Type B pancreatic cell (in vitro differentiated cells): ENCODE measurements at regions not wholly inside any gene's neighbourhood (a gene's known extent, or its start where the extent isn't known, plus 50 kb on each side); places are given as distances from the start of the nearest gene placed in this dataset.

Experiments
- DNase-seq: peaks from one replicate; pipeline ENCODE4 v3.0.0; 2021; ENCODE audit warnings: mixed read lengths; ENCODE audit not compliant: unreplicated experiment; ENCODE audit errors: extremely low spot score
- H3K27ac Mint-ChIP-seq: 2 replicates; pipeline ENCODE4 v1.8.0; 2021; ENCODE audit warnings: mild to moderate bottlenecking, mixed read lengths
- H3K27me3 Mint-ChIP-seq: 2 replicates; pipeline ENCODE4 v1.8.0; 2021; ENCODE audit warnings: mixed read lengths
- H3K36me3 Mint-ChIP-seq: 2 replicates; pipeline ENCODE4 v1.8.0; 2021; ENCODE audit warnings: mixed read lengths
- H3K4me1 Mint-ChIP-seq: one replicate; pipeline ENCODE4 v1.8.0; 2021; ENCODE audit warnings: mixed read lengths; ENCODE audit not compliant: unreplicated experiment
- H3K4me3 Mint-ChIP-seq: 2 replicates; pipeline ENCODE4 v1.8.0; 2021; ENCODE audit warnings: mild to moderate bottlenecking, mixed read lengths
- H3K9me3 Mint-ChIP-seq: 2 replicates; pipeline ENCODE4 v1.8.0; 2021; ENCODE audit warnings: mixed read lengths
- TF ChIP-seq, protein P1 (sequence below): fragments of 200-600 bp; sonication (generic); conservative IDR thresholded peaks from 2 replicates; pipeline ENCODE4 v1.5.0; 2021; ENCODE audit warnings: antibody characterized with exemption, mild to moderate bottlenecking

DNA sequence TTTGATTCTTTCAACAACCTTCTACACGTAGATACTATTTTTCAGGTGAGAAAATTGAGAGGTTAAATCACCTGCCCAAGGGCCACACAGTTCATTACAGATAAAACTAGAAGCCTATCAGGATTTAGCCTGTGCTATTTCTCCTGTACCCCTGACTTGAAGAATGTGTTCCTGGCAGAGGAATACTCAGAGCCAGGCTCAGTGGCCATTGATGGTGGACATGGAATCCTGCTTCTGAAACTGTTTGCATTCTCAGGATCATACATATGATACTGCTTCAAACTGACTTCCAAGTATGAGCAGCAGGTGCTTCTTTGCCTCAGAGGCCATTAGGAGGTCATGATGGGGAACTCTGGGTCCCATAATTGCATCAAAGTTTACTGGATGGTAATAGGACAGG, 348.6 kb downstream of the ADRA2A start:
- Mint-ChIP-seq H3K36me3 (no peaks in the 10 kb centered on the region), H3K27me3 (peaks cover 3% of the 10 kb centered on the region), H3K27ac (no peak overlapping the region), H3K4me1 (no peaks in the 10 kb centered on the region), H3K9me3 (no peaks in the 10 kb centered on the region), H3K4me3 (no peak overlapping the region)
- DNase-seq = no peak
- TF ChIP-seq, protein P1, sequence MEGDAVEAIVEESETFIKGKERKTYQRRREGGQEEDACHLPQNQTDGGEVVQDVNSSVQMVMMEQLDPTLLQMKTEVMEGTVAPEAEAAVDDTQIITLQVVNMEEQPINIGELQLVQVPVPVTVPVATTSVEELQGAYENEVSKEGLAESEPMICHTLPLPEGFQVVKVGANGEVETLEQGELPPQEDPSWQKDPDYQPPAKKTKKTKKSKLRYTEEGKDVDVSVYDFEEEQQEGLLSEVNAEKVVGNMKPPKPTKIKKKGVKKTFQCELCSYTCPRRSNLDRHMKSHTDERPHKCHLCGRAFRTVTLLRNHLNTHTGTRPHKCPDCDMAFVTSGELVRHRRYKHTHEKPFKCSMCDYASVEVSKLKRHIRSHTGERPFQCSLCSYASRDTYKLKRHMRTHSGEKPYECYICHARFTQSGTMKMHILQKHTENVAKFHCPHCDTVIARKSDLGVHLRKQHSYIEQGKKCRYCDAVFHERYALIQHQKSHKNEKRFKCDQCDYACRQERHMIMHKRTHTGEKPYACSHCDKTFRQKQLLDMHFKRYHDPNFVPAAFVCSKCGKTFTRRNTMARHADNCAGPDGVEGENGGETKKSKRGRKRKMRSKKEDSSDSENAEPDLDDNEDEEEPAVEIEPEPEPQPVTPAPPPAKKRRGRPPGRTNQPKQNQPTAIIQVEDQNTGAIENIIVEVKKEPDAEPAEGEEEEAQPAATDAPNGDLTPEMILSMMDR = no peak

DNA sequence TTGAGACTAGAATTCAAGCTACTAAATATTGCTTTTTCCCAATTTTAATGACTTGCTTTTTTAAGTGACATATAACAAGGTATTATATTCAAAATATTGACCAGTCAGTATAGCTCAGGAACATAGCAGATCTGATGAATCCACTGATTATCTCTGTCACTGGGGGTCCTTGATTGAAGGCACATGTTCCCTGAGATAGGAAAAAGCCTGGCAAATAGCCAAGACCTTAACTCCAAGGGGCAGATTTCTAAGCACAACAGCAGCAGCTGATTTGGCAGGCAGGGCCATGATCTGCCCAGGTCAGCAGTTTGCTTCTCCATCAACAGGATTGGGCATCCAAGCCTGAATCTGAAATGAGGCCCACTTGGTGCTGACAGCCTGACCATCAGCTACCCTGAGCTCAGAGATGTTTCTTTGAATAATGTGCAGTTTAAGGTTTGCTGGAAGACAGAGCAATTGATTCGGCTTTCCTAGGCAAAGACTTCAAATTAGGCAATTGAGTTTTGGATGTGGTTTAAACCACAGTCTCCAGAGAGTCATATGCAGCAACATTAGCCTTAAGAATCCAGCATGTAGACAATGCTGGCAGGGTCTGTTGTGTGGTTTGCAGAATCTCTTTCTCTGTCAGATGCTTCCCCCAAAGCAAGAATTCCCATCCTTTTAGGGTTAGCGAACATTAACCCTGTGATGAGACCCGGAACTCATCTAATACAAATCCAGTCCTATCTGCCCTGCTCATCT, 352.6 kb downstream of the ADRA2A start:
- Mint-ChIP-seq H3K27me3 (no peaks in the 10 kb centered on the region), H3K4me1 (peaks cover 4% of the 10 kb centered on the region), H3K27ac (no peak overlapping the region), H3K4me3 (no peak overlapping the region), H3K9me3 (no peaks in the 10 kb centered on the region), H3K36me3 (no peaks in the 10 kb centered on the region)
- no peak for DNase-seq
- TF ChIP-seq, protein P1 = no peak

DNA sequence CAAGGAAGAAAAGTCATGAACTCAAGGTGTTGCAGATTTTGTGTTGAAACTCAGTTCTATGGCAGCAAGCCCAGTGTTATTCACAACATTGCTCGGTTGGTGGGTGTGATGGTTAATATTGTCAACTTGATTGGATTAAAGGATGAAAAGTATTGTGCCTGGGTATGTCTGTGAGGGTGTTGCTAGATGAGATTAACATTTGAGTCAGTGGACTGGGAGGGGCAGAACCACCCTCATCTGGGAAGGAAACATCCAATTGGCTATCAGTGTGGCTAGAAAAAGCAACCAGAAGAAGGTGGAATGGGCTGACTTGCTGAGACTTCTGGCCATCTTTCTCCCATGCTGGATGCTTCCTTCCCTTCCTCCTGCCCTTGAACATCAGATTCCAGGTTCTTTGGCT, 353.2 kb downstream of the ADRA2A start:
- no peak for DNase-seq
- H3K4me3 Mint-ChIP-seq = no peak overlapping the region
- TF ChIP-seq, protein P1 = no peak

DNA sequence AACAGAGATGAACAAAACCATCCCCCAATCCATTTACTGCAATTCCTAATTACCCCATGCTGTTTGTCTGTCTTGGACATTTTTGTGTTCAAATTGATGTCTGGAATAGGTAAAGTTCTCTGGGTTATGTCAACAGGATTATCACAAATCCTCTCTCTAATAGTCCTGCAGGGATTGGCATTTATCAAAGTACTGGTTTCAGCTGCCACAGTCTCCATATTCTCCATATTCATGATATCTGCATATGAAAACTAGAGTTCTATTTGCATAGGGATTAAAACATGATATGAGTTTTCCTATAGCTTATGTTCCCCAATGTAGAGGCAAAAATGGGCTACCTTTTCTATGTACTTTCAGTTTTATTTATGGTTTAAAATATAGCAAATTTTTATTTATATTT, 355.8 kb downstream of the ADRA2A start:
- Mint-ChIP-seq H3K36me3 (no peaks in the 10 kb centered on the region), H3K9me3 (no peaks in the 10 kb centered on the region), H3K4me3 (no peak overlapping the region), H3K4me1 (peaks cover 4% of the 10 kb centered on the region), H3K27me3 (no peaks in the 10 kb centered on the region), H3K27ac (no peak overlapping the region)
- TF ChIP-seq, protein P1 = no peak
- DNase-seq = no peak

More for the DNA sequence above, 353.2 kb downstream of the ADRA2A start:
- Mint-ChIP-seq H3K27me3 (no peaks in the 10 kb centered on the region), H3K27ac (no peak overlapping the region), H3K4me1 (peaks cover 4% of the 10 kb centered on the region), H3K9me3 (no peaks in the 10 kb centered on the region), H3K36me3 (no peaks in the 10 kb centered on the region)

DNA sequence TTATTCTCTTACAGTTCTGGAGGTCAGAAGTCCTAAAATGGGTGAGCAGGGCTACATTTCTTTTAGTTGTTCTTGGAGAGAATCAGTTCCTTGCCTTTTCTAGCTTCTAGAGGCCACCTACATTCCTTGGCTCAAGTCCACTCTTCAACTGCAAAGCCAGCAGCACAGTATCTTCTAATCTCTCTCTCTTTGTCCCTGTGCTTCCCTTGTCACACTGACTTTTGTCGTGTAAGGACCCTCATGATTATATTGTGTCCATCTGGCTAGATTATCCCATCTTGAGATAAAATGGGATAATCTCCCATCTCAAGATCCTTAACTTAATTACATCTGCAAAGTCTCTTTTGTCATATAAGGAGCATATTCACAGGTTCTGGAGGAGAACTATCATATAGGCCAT, 359.0 kb downstream of the ADRA2A start:
- TF ChIP-seq, protein P1 = no peak
- Mint-ChIP-seq H3K27ac (no peak overlapping the region), H3K4me3 (no peak overlapping the region), H3K27me3 (peaks cover 17% of the 10 kb centered on the region), H3K36me3 (no peaks in the 10 kb centered on the region), H3K9me3 (no peaks in the 10 kb centered on the region), H3K4me1 (peaks cover 4% of the 10 kb centered on the region)
- DNase-seq = no peak
